SK-N-MC (cell line): ENCODE measurements at regions not wholly inside any gene's neighbourhood (a gene's known extent, or its start where the extent isn't known, plus 50 kb on each side); places are given as distances from the start of the nearest gene placed in this dataset.
"Not testable (repeated sequence)": the region's sequence is repeated elsewhere in the genome, so short reads cannot be mapped to it uniquely, and the experiment has no call there.

Experiments used
- DNase-seq: peaks from one replicate; pipeline ENCODE4 v3.0.0-alpha.2; 2011; ENCODE audit warnings: low read depth, low spot score
- H3K27ac ChIP-seq: fragments of 200-600 bp; sonication (generic); 2 replicates; pipeline ENCODE4 v1.5.1; 2016; ENCODE audit warnings: mixed run types
- H3K36me3 ChIP-seq: fragments of 200-600 bp; sonication (generic); 2 replicates; pipeline ENCODE4 v1.6.1; 2017; ENCODE audit warnings: antibody characterized with exemption, low read length, mixed read lengths; ENCODE audit not compliant: insufficient read depth
- H3K4me3 ChIP-seq: fragments of 200-600 bp; sonication (generic); 2 replicates; pipeline ENCODE4 v1.5.1; 2016
- H3K9ac ChIP-seq: fragments of 200-600 bp; sonication (generic); 2 replicates; pipeline ENCODE4 v1.8.0; 2017; ENCODE audit warnings: mixed run types, mixed read lengths; ENCODE audit not compliant: insufficient read length
- H3K9me3 ChIP-seq: fragments of 200-600 bp; sonication (generic); 2 replicates; pipeline ENCODE4 v1.6.1; 2017; ENCODE audit warnings: low read depth, mild to moderate bottlenecking, antibody characterized with exemption, low read length, moderate library complexity, mixed read lengths
- EZH2 ChIP-seq: fragments of 200-600 bp; sonication (generic); IDR thresholded peaks from one replicate; pipeline ENCODE4 v1.6.1; 2017; ENCODE audit warnings: antibody characterized with exemption
- FOXP2 ChIP-seq: optimal IDR thresholded peaks from 2 replicates; pipeline ENCODE3; 2011; ENCODE audit warnings: mild to moderate bottlenecking, moderate library complexity; ENCODE audit not compliant: insufficient read depth; ENCODE audit errors: extremely low read length, control extremely low read depth
- POLR2AphosphoS5 ChIP-seq: IDR thresholded peaks from 2 replicates; pipeline ENCODE4 v1.6.1; 2012; ENCODE audit warnings: mild to moderate bottlenecking, low read depth, low read length, borderline replicate concordance

DNA sequence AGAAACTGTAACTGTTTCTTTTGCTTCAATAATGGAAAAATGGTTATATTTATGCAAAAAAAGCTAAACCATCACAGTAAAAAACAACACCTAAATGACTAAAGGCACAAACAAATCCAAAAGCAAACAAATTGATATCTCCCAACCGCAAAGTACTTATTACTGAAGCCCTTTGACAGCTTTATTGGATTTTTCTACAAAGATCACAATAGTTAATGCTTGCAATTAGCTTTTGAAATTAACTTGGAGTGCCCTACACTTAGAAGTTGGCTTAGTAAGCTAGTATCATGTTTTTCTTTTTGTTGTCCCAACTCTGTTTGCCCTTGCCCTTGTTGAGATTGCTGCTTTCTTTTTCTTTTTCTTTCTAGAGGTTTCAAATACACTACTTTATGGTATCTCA lies 257.5 kb downstream of the INHBA start:
- no peaks in the 10 kb centered on the region for H3K36me3 ChIP-seq
- no peak overlapping the region for H3K27ac ChIP-seq
- H3K4me3 ChIP-seq = no peak overlapping the region
- DNase-seq = no peak
- H3K9me3 ChIP-seq = no peaks in the 10 kb centered on the region
- TF ChIP-seq EZH2 (no peak), POLR2AphosphoS5 (no peak), FOXP2 (no peak)
- H3K9ac ChIP-seq = no peak overlapping the region

DNA sequence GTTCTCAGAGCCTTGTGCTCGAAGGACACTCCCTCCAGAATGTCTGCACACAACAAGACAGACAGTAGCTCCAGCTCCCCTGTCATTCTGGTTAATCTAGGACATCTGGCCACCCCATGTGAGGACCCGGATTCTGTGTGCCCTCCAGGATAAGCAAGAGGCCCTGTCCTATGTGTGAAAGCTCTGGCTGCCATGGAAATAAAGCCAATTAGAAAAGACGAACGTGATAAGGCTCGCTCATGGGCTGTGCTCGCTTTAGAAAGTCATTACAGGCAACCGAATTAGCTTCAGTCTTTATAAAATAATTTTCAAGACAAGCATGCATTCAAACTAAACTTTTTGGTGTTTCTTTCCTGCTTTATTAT lies 263.4 kb downstream of the INHBA start:
- Histone ChIP-seq H3K27ac (no peak overlapping the region), H3K9me3 (no peaks in the 10 kb centered on the region), H3K9ac (no peak overlapping the region), H3K36me3 (no peaks in the 10 kb centered on the region), H3K4me3 (no peak overlapping the region)
- TF ChIP-seq FOXP2 = no peak
- DNase-seq = no peak

GRCh38 chr7:41438705-41439514 lies 264.0 kb downstream of the INHBA start:
- no peak overlapping the region for H3K27ac ChIP-seq
- DNase-seq = no peak
- H3K36me3 ChIP-seq = no peaks in the 10 kb centered on the region
- no peak for TF ChIP-seq EZH2
- TF ChIP-seq POLR2AphosphoS5 = no peak
- TF ChIP-seq FOXP2 = no peak
- H3K9ac ChIP-seq = no peak overlapping the region
- H3K4me3 ChIP-seq = no peak overlapping the region
- H3K9me3 ChIP-seq = no peaks in the 10 kb centered on the region

- no peak for TF ChIP-seq POLR2AphosphoS5
- no peak for TF ChIP-seq EZH2
- no peak for TF ChIP-seq FOXP2
- Histone ChIP-seq H3K36me3 (no peaks in the 10 kb centered on the region), H3K9ac (no peak overlapping the region), H3K9me3 (no peaks in the 10 kb centered on the region), H3K27ac (no peak overlapping the region), H3K4me3 (no peak overlapping the region)
- no peak for DNase-seq
Observed at GRCh38 chr7:41437257-41438196, 265.4 kb downstream of the INHBA start.

DNA sequence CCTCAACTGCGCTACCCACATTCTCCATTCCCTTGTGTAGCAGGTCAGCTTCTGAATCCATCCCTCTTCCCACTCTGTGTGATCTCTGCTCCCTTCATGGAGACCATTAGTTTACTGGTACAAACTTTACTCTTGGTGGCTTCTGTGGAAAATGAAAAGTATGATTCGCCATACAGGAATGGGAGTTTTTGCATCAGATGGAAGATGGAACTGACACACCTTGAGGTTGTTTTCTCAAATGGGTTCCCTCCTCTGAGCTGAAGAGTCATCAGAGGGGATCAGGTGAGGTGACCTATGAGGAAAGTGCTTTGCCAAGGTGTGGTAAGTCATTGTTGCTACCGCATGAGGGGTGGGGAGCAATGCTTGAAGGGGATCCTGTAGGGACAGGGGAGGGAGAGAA lies 266.8 kb downstream of the INHBA start:
- no peak overlapping the region for H3K27ac ChIP-seq
- DNase-seq = no peak
- no peak for TF ChIP-seq EZH2
- no peaks in the 10 kb centered on the region for H3K9me3 ChIP-seq
- no peak overlapping the region for H3K9ac ChIP-seq
- H3K36me3 ChIP-seq = no peaks in the 10 kb centered on the region
- no peak overlapping the region for H3K4me3 ChIP-seq

- H3K4me3 ChIP-seq, DNase-seq, H3K9me3 ChIP-seq, H3K27ac ChIP-seq, H3K36me3 ChIP-seq, H3K9ac ChIP-seq: not testable (repeated sequence)
Observed at GRCh38 chr7:41435020-41435419, 267.9 kb downstream of the INHBA start.

DNA sequence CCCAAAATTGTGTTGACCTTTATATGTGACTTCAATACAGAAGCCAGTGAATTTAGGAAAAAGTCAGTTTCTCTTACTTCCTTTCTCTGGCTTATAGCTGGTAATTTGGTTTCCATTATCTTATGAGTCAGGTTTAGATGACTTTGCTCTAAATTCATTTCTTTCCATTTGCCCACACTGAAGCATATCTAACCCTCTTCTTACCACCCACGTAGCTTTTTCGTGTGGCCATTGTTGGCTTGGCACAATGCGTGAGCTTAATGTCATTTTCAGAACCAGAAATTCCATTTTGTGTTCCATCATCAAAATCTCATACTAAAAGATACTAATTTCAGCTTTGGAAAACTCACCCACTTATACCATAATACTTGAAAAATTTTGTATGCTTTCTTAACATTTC lies 271.2 kb downstream of the INHBA start:
- no peaks in the 10 kb centered on the region for H3K36me3 ChIP-seq
- TF ChIP-seq EZH2 = no peak
- TF ChIP-seq POLR2AphosphoS5 = no peak
- TF ChIP-seq FOXP2 = no peak
- no peak for DNase-seq

DNA sequence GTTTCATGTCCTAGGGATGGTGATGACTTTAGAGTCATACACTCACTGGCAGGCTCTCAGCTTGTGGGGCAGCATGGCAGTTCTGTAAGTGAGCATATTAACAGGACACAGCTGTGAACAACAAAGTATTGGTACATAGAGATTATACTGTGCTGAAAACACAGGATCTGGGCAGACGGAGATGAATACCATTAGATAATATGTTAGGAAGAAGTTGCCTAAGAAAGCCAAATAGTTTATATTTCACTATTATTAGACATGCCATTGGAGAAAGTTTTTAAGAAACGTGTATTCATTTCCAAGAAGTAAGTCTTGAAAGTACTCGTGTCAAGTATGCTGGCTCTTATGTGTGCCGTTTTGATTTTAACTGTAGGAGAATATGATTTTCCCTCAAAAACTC lies 274.5 kb downstream of the INHBA start:
- DNase-seq = no peak
- no peaks in the 10 kb centered on the region for H3K9me3 ChIP-seq
- TF ChIP-seq EZH2 (no peak), POLR2AphosphoS5 (no peak), FOXP2 (no peak)
- no peaks in the 10 kb centered on the region for H3K36me3 ChIP-seq
- H3K4me3 ChIP-seq = no peak overlapping the region
- no peak overlapping the region for H3K27ac ChIP-seq
- no peak overlapping the region for H3K9ac ChIP-seq

More for the DNA sequence above, 271.2 kb downstream of the INHBA start:
- H3K9ac ChIP-seq = no peak overlapping the region
- no peak overlapping the region for H3K27ac ChIP-seq
- no peak overlapping the region for H3K4me3 ChIP-seq
- H3K9me3 ChIP-seq = no peaks in the 10 kb centered on the region

DNA sequence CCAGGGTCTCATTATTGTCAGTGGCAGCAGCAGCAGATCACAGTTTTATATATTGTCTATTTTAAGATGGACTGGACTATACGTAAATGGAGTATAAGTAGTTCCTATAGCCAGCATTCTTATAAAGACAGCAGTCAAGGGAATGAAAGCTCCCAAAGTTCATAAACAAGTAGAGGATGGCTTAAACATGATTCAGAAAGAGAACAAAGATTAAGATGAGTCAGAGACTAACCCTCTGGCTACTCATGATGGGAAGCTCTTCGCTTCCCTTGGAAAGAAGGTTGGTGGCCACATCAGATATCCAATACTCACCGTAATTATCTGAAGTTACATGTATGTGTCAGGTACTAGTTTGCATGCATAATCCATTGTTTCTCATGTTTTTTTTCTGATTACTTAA lies 277.0 kb downstream of the INHBA start:
- Histone ChIP-seq H3K9ac (no peak overlapping the region), H3K9me3 (no peaks in the 10 kb centered on the region), H3K36me3 (no peaks in the 10 kb centered on the region), H3K27ac (no peak overlapping the region), H3K4me3 (no peak overlapping the region)
- TF ChIP-seq EZH2 = no peak
- TF ChIP-seq POLR2AphosphoS5 = no peak
- no peak for TF ChIP-seq FOXP2
- no peak for DNase-seq
